ENCODE measurements at regions not wholly inside any gene's neighbourhood (a gene's known extent, or its start where the extent isn't known, plus 50 kb on each side); places are given as distances from the start of the nearest gene placed in this dataset.

- TF ChIP-seq, protein P1, sequence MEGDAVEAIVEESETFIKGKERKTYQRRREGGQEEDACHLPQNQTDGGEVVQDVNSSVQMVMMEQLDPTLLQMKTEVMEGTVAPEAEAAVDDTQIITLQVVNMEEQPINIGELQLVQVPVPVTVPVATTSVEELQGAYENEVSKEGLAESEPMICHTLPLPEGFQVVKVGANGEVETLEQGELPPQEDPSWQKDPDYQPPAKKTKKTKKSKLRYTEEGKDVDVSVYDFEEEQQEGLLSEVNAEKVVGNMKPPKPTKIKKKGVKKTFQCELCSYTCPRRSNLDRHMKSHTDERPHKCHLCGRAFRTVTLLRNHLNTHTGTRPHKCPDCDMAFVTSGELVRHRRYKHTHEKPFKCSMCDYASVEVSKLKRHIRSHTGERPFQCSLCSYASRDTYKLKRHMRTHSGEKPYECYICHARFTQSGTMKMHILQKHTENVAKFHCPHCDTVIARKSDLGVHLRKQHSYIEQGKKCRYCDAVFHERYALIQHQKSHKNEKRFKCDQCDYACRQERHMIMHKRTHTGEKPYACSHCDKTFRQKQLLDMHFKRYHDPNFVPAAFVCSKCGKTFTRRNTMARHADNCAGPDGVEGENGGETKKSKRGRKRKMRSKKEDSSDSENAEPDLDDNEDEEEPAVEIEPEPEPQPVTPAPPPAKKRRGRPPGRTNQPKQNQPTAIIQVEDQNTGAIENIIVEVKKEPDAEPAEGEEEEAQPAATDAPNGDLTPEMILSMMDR (IDR thresholded peaks at IDR 0.05; ENCODE audit: insufficient read depth, low read length) = no peak
- TF ChIP-seq POLR2AphosphoS5 (IDR thresholded peaks at IDR 0.05; ENCODE audit: low read depth) = no peak
Observed at GRCh38 chr3:14595561-14595960, 55.4 kb upstream of the GRIP2 start.

Data from HL-60 (cell line).